ENCODE measurements at regions not wholly inside any gene's neighbourhood (a gene's known extent, or its start where the extent isn't known, plus 50 kb on each side); places are given as distances from the start of the nearest gene placed in this dataset.

GRCh38 chr14:104244221-104245011 lies 106.0 kb downstream of the KIF26A start:
- no peaks in the 10 kb centered on the region for H3K4me1 Mint-ChIP-seq (ENCODE audit: low read depth)
- Histone ChIP-seq H3K9me3 (ENCODE audit: control insufficient read depth in 1 of 2, insufficient read depth in 1 of 2, low read length in 2 of 2) (peaks cover 0 to 23% of the 10 kb centered on the region in 2 experiments), H3K36me3 (ENCODE audit: insufficient read depth, low read length) (no peaks in the 10 kb centered on the region), H3K4me1 (ENCODE audit: insufficient read depth, low read length) (no peaks in the 10 kb centered on the region), H3K4me3 (ENCODE audit: low read length) (no peak overlapping the region), H3K27ac (ENCODE audit: low read depth in 1 of 2, low read length in 2 of 2) (no peak overlapping the region), H3K27me3 (ENCODE audit: control insufficient read depth in 1 of 2, insufficient read depth in 2 of 2, low read length in 2 of 2) (no peaks in the 10 kb centered on the region)
- CTCF ChIA-PET: no interaction called here
- no peaks in the 10 kb centered on the region for H3K9me3 Mint-ChIP-seq
- DNase-seq: peak in 1 of 14 experiments; percentile 14
- H3K4me3 Mint-ChIP-seq: no peak overlapping the region
- no peak overlapping the region for H3K27ac Mint-ChIP-seq
- intact Hi-C loops (cut with DNase I, micrococcal nuclease): no loop called here
- POLR2A ChIA-PET: no interaction called here
- no peak for TF ChIP-seq CTCF (IDR thresholded peaks at IDR 0.05)
- no peak for ATAC-seq (ENCODE audit: poor library complexity)
- H3K36me3 Mint-ChIP-seq (ENCODE audit: low read depth): no peaks in the 10 kb centered on the region
- H3K27me3 Mint-ChIP-seq: peaks cover 7% of the 10 kb centered on the region

GRCh38 chr14:104245075-104245474 lies 106.7 kb downstream of the KIF26A start:
- Mint-ChIP-seq H3K9me3 (no peaks in the 10 kb centered on the region), H3K4me3 (no peak overlapping the region), H3K27me3 (peaks cover 7% of the 10 kb centered on the region), H3K4me1 (ENCODE audit: low read depth) (no peaks in the 10 kb centered on the region), H3K36me3 (ENCODE audit: low read depth) (no peaks in the 10 kb centered on the region), H3K27ac (no peak overlapping the region)
- Histone ChIP-seq H3K9me3 (ENCODE audit: control insufficient read depth in 1 of 2, insufficient read depth in 1 of 2, low read length in 2 of 2) (peaks cover 0 to 23% of the 10 kb centered on the region in 2 experiments), H3K27ac (ENCODE audit: low read depth in 1 of 2, low read length in 2 of 2) (no peak overlapping the region), H3K27me3 (ENCODE audit: control insufficient read depth in 1 of 2, insufficient read depth in 2 of 2, low read length in 2 of 2) (no peaks in the 10 kb centered on the region), H3K36me3 (ENCODE audit: insufficient read depth, low read length) (no peaks in the 10 kb centered on the region), H3K4me1 (ENCODE audit: insufficient read depth, low read length) (no peaks in the 10 kb centered on the region), H3K4me3 (ENCODE audit: low read length) (no peak overlapping the region)
- intact Hi-C loops (cut with DNase I, micrococcal nuclease): no loop called here
- POLR2A ChIA-PET: no interaction called here
- ATAC-seq (ENCODE audit: poor library complexity) (no peak), DNase-seq (no peak)
- CTCF ChIA-PET: no interaction called here
- no peak for TF ChIP-seq CTCF (IDR thresholded peaks at IDR 0.05)

- intact Hi-C loops (cut with DNase I, micrococcal nuclease): no loop called here
- no peak for TF ChIP-seq CTCF (IDR thresholded peaks at IDR 0.05)
- H3K4me1 Mint-ChIP-seq (ENCODE audit: low read depth): no peaks in the 10 kb centered on the region
- Histone ChIP-seq H3K27me3 (ENCODE audit: control insufficient read depth in 1 of 2, insufficient read depth in 2 of 2, low read length in 2 of 2) (no peaks in the 10 kb centered on the region), H3K4me1 (ENCODE audit: insufficient read depth, low read length) (no peaks in the 10 kb centered on the region), H3K4me3 (ENCODE audit: low read length) (no peak overlapping the region), H3K9me3 (ENCODE audit: control insufficient read depth in 1 of 2, insufficient read depth in 1 of 2, low read length in 2 of 2) (peaks cover 0 to 23% of the 10 kb centered on the region in 2 experiments), H3K36me3 (ENCODE audit: insufficient read depth, low read length) (no peaks in the 10 kb centered on the region), H3K27ac (ENCODE audit: low read depth in 1 of 2, low read length in 2 of 2) (no peak overlapping the region)
- ATAC-seq (ENCODE audit: poor library complexity) (no peak), DNase-seq (no peak)
- no peak overlapping the region for H3K4me3 Mint-ChIP-seq
- no peaks in the 10 kb centered on the region for H3K9me3 Mint-ChIP-seq
- peaks cover 1% of the 10 kb centered on the region for H3K27me3 Mint-ChIP-seq
- H3K27ac Mint-ChIP-seq: no peak overlapping the region
- ChIA-PET CTCF (no interaction called here), POLR2A (no interaction called here)
- no peaks in the 10 kb centered on the region for H3K36me3 Mint-ChIP-seq (ENCODE audit: low read depth)
Measured at GRCh38 chr14:104245723-104246122, 107.3 kb downstream of the KIF26A start.
